Lower lobe of right lung (tissue), 2 donors: ENCODE measurements at regions not wholly inside any gene's neighbourhood (a gene's known extent, or its start where the extent isn't known, plus 50 kb on each side); places are given as distances from the start of the nearest gene placed in this dataset.

Experiments used
- ATAC-seq, 2 donors: fragments of 200-7000 bp; cut with Tn5 transposase; one replicate each; pipeline ENCODE4 v1.9.1; 2020 to 2022; ENCODE audit warnings: mild to moderate bottlenecking in 2 of 2, moderate library complexity in 2 of 2
- DNase-seq: peaks from one replicate; pipeline ENCODE4 v3.0.0-alpha.2; 2020
- H3K27ac ChIP-seq: fragments of 200-600 bp; one replicate; pipeline ENCODE4 v1.8.0; 2022
- H3K27me3 ChIP-seq: fragments of 200-600 bp; one replicate; pipeline ENCODE4 v1.8.0; 2022; ENCODE audit warnings: low read depth
- H3K36me3 ChIP-seq: fragments of 200-600 bp; one replicate; pipeline ENCODE4 v1.8.0; 2022; ENCODE audit warnings: mild to moderate bottlenecking
- H3K4me1 ChIP-seq: fragments of 200-600 bp; one replicate; pipeline ENCODE4 v1.8.0; 2022
- H3K4me3 ChIP-seq: fragments of 200-600 bp; one replicate; pipeline ENCODE4 v1.8.0; 2022; ENCODE audit warnings: mild to moderate bottlenecking
- H3K9me3 ChIP-seq: fragments of 200-600 bp; one replicate; pipeline ENCODE4 v1.8.0; 2022
- intact Hi-C: fragments of 100-400 bp; cut with DNase I; formaldehyde crosslinking; loops from one replicate; pipeline ENCODE4 v1.11.0; 2022
- TF ChIP-seq, protein P1 (sequence below): fragments of 200-600 bp; IDR thresholded peaks from one replicate; pipeline ENCODE4 v1.8.0; 2022; ENCODE audit warnings: antibody characterized with exemption, mild to moderate bottlenecking
- donor health status: DM: no; HTN: yes; CAD: no; lungs with severe emphysema.

DNA sequence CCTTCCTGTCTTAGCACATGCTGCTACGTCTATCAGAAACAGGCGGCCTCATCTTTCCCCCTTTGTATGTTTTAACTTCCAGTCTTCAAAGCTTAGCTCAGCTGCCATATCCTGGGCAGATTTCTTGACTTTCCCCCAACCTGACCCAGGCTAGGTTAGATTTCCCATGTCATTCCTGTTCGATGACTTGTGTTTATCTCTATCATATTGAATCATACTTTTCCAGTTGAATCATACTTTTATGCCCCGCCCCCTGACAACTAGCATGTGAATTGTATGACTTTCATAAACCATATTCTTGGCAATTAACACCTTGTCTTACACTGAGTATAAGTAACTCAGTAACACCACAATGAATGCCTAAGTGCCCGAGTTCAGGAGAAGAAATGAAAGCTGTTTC lies 128.3 kb downstream of the CYRIA start:
- DNase-seq, result no peak
- no peak overlapping the region for H3K4me3 ChIP-seq
- intact Hi-C loops, result no loop called here
- no peaks in the 10 kb centered on the region for H3K4me1 ChIP-seq
- H3K36me3 ChIP-seq, result no peaks in the 10 kb centered on the region
- TF ChIP-seq, protein P1, sequence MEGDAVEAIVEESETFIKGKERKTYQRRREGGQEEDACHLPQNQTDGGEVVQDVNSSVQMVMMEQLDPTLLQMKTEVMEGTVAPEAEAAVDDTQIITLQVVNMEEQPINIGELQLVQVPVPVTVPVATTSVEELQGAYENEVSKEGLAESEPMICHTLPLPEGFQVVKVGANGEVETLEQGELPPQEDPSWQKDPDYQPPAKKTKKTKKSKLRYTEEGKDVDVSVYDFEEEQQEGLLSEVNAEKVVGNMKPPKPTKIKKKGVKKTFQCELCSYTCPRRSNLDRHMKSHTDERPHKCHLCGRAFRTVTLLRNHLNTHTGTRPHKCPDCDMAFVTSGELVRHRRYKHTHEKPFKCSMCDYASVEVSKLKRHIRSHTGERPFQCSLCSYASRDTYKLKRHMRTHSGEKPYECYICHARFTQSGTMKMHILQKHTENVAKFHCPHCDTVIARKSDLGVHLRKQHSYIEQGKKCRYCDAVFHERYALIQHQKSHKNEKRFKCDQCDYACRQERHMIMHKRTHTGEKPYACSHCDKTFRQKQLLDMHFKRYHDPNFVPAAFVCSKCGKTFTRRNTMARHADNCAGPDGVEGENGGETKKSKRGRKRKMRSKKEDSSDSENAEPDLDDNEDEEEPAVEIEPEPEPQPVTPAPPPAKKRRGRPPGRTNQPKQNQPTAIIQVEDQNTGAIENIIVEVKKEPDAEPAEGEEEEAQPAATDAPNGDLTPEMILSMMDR, result no peak
- ATAC-seq, result no peak
- H3K9me3 ChIP-seq, result no peaks in the 10 kb centered on the region
- H3K27me3 ChIP-seq, result peaks cover 5% of the 10 kb centered on the region
- no peak overlapping the region for H3K27ac ChIP-seq

DNA sequence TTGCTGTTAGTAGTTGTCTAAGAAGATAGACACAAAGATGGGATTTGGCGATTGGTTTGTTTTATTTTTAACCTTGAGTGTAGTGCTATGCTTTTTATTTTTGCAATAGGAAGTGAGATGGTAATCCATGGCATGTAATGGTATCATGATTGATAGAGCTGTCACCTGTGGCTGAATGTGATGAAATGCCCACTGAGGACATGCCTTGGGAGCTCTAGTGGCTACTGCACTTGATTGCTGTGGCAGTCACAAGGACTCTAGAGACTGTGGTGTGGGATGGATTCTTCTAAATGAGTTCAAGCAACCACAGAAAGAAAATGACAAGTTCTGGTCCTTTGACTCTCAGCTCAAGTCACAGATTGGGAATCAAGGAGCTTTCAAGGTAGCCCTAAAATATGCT lies 139.4 kb downstream of the CYRIA start:
- intact Hi-C loops, result no loop called here
- DNase-seq, result no peak
- H3K27ac ChIP-seq, result no peak overlapping the region
- TF ChIP-seq, protein P1, result no peak
- H3K27me3 ChIP-seq, result no peaks in the 10 kb centered on the region
- no peaks in the 10 kb centered on the region for H3K36me3 ChIP-seq
- H3K4me3 ChIP-seq, result no peak overlapping the region
- ATAC-seq, result no peak
- no peaks in the 10 kb centered on the region for H3K4me1 ChIP-seq
- no peaks in the 10 kb centered on the region for H3K9me3 ChIP-seq

DNA sequence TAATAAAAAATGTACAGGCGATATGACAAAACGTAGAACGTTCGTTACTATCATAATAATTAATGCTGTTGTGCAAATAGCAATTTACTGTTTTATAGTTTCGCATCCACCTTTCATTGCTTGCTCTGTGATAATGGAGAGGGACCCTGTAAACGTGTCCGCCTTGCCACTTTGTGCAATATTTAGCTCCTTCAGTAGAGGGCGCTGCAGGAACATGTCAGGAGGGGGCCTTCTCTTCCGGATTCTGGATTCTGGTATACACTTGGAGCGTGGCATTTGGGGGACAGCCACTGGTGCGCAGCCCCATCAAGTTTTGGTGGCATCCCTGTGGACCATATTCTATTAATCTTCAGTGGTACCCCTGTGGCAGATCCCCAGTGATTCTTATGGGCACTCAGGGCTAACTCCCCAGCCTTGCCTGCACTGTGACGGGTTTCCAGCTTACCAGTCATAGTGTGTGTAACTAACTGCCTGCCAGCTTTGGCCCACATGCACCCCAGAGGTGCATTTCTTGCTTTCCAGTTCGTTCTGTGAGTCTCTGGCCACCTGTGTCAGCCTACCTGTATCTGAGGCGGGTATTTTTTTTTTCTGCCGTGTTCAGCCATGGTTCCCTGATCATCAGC lies 140.3 kb downstream of the CYRIA start:
- no peak overlapping the region for H3K27ac ChIP-seq
- H3K4me1 ChIP-seq, result no peaks in the 10 kb centered on the region
- intact Hi-C loops, result no loop called here
- H3K4me3 ChIP-seq, result no peak overlapping the region
- no peak for DNase-seq
- no peaks in the 10 kb centered on the region for H3K36me3 ChIP-seq
- TF ChIP-seq, protein P1, result peak; percentile 53
- ATAC-seq, result peak; percentile 43 to 58
- no peaks in the 10 kb centered on the region for H3K27me3 ChIP-seq
- H3K9me3 ChIP-seq, result no peaks in the 10 kb centered on the region

DNA sequence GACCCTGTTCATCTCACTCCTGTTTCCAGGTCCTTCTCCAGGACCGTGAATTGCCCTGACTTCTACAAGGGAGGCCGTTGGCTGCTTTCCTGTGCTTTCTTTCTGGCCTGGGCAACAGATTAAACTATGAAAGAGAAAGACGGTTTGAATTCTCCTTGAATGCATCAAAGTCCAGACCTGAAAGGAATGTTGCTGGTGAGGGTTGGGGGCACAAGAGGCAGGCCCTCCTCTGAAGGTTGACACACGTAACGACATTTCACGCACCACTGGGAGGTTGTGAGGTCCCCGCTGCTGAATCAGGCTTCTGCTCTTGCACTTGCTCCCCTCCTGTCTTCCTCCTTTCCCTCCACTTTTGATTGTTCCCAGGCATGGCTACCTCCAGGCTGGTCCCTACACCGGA lies 141.9 kb downstream of the CYRIA start:
- H3K27me3 ChIP-seq, result no peaks in the 10 kb centered on the region
- TF ChIP-seq, protein P1, result no peak
- H3K27ac ChIP-seq, result no peak overlapping the region
- H3K4me1 ChIP-seq, result no peaks in the 10 kb centered on the region
- H3K4me3 ChIP-seq, result no peak overlapping the region
- intact Hi-C loops, result no loop called here
- no peaks in the 10 kb centered on the region for H3K9me3 ChIP-seq
- no peak for DNase-seq
- ATAC-seq, result no peak
- H3K36me3 ChIP-seq, result no peaks in the 10 kb centered on the region

DNA sequence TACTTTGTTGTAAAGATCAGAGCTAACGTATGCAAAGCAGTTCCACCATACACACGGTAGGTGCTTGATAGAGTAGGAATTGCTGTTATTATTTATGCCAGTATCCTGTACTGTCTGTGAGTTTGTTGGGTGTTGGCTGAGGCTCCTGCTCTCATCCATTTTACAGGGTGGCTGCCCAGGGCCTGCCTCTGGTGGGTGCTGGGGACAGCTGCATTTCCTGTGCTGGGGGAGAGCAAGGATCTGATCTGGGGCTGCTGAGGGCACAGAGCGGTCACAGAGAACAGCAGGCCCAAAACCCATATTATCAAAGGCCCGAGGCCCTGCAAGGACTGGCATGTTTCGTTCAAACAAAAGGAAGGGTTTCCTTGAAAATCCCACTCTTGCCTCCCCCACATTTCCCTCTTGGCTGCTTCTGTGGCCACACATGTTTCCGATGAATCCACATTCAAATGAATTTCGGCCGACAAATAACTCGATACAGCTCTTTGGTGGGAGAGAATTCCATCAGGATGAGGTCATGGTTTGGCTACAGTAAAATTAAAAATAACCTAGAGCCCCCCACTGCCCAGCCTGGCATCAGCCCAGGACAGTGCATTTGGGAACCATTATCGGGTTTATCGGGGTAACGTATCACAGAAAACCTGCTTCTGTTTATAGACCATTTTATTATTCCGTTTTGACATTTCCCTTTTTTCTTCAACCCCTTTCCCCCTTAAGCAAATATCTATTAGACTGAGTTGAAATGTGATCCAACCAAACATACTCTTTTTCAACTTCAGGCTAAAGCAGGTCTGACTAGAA lies 143.4 kb downstream of the CYRIA start:
- no peaks in the 10 kb centered on the region for H3K27me3 ChIP-seq
- intact Hi-C loops, result no loop called here
- ATAC-seq (no peak), DNase-seq (no peak)
- no peaks in the 10 kb centered on the region for H3K4me1 ChIP-seq
- no peaks in the 10 kb centered on the region for H3K36me3 ChIP-seq
- H3K9me3 ChIP-seq, result no peaks in the 10 kb centered on the region
- TF ChIP-seq, protein P1, result no peak
- no peak overlapping the region for H3K4me3 ChIP-seq
- H3K27ac ChIP-seq, result no peak overlapping the region
